Stimulated activated CD8-positive, alpha-beta memory T cell treated with anti-CD3 and anti-CD28 coated beads, Interleukin-15, amount 100 ng/mL, for 4 hours (primary cell): ENCODE measurements at regions not wholly inside any gene's neighbourhood (a gene's known extent, or its start where the extent isn't known, plus 50 kb on each side); places are given as distances from the start of the nearest gene placed in this dataset.

Experiments
- DNase-seq, 2 donors: peaks; one replicate each; pipeline ENCODE4 v3.0.0-alpha.2; 2020; ENCODE audit warnings: low read depth in 2 of 2

GRCh38 chr9:90022474-90022873, 417.7 kb downstream of the GADD45G start:
- DNase-seq: no peak

GRCh38 chr9:90023861-90024260, 419.0 kb downstream of the GADD45G start:
- no peak for DNase-seq

GRCh38 chr9:90024409-90024808, 419.6 kb downstream of the GADD45G start:
- no peak for DNase-seq

GRCh38 chr9:90024823-90025222, 420.0 kb downstream of the GADD45G start:
- DNase-seq: no peak

GRCh38 chr9:90025816-90026215, 421.0 kb downstream of the GADD45G start:
- no peak for DNase-seq

DNA sequence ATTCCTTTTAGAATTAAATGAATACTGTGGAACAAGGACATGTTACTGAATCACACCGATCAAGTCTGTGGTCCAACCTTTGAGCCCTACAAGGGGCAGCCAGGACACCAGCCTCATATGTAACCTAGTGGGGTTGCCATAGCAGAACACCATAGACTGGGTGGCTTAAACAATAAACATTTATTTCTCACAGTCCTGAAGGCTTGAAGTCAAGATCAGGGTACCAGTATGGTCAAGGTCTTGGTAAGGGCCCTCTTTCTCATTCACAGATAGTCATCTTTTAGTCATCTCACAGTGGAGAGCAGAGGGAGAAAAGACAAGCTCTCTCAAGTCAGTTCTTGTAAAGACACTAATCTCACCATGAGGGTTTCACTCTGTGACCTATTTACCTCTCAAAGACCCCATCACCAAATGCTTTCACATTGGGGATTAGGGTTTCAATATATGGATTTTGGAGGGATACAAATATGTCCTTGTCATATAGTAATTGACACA, 422.5 kb downstream of the GADD45G start:
- DNase-seq: no peak

- DNase-seq: no peak
Measured at GRCh38 chr9:90029386-90029785, 424.6 kb downstream of the GADD45G start.

DNA sequence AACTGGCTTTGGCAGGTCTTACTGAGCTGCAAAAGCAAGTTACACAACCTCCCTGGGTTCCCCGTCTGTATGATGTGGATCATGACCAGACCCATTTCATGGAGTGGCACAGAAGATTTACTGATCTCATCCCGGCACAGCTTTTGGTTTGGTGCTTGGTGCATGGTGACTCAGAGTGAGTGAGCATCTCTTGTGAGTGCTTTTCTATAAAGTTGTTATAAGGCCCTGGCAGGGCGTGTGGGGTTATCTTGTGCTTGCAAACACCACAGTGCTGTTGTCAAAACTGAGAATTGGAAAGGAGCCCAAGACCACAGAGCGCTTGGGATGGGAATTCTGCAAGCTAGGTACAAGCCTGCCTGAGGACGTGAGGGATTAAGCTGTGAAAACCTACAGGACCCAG, 425.2 kb downstream of the GADD45G start:
- DNase-seq: no peak

- DNase-seq: no peak
Measured at GRCh38 chr9:90032296-90033027, 427.6 kb downstream of the GADD45G start.

GRCh38 chr9:90033028-90033650, 428.3 kb downstream of the GADD45G start:
- DNase-seq: no peak

- no peak for DNase-seq
Measured at GRCh38 chr9:90034071-90034470, 429.3 kb downstream of the GADD45G start.

DNA sequence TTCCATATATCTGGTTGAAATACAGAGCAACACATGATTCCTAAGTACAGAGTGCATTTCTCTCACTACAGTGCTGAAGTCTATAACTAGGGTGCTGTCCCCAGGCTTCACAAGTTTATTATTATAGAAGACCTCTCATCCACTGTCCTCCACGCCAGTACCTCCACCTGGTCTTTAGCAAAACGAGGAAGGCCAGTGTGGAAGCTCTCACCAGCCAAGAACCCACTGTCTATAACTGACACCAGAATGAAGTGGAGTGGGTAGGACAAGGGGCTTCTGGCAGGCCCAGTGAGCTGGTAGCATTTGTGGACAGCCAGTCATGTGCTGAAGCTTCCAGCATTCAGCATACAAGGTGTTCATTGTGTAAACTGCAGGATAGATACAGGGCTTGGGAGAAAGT, 430.7 kb downstream of the GADD45G start:
- no peak for DNase-seq

GRCh38 chr9:90037146-90037797, 432.5 kb downstream of the GADD45G start:
- no peak for DNase-seq

DNA sequence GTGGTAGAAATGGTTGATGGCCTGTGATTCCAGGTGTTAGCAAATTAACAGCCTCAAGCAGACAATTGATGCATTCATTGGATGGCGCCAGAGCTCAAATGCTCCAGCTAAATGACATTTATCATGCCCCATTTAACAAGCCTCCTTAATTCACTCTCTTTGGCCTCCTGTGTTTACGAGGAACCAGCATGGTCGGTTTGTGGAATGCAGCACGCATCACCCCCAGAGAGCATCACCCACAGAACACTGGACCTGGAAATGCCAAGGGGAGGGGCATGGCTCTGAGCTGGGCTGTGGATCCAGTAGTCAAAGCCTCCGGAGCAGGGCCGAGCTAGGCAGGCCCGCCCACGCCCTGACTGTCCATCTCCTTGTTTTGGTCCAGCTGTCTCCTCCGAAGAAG, 434.0 kb downstream of the GADD45G start:
- no peak for DNase-seq

DNA sequence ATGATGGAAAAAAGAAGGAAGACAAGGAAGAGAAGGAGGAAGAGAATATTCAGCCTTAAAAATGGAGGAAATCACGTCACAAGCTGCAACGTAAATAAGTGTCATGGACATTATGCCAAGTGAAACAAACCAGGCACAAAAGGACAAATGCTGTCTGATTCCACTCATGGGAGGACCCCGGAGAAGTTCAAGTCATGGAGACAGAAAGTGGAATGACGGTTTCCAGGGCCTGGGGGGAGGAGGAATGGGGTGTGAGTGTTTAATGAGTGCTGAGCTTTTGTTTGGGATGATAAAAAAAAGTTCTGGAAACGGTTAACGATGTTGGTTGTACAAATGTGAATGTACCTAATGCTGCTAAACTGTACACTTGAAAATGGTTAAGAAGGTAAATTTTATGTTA, 439.5 kb downstream of the GADD45G start:
- no peak for DNase-seq

- DNase-seq: no peak
Measured at GRCh38 chr9:90044710-90045151, 439.9 kb downstream of the GADD45G start.

GRCh38 chr9:90046317-90046861, 441.6 kb downstream of the GADD45G start:
- DNase-seq: no peak

DNA sequence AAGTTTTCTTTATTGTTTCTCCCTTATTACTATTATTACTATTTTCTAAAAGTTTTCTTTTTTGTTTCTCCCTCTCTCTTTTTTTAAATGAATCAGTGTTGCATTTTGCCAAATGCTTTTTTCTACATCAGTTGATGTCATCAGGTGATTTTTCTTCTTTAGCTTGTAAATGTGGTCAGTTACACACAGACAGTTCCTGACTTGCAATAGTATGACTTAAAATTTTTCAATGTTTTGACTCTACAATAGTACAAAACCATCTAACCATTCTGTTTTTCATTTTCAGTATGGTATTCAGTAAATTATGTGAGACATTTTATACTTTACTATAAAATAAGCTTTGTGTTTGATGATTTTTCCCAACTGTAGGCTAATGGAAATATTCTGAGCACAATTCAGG, 443.0 kb downstream of the GADD45G start:
- no peak for DNase-seq

GRCh38 chr9:90052366-90052765, 447.6 kb downstream of the GADD45G start:
- DNase-seq: no peak

- no peak for DNase-seq
Measured at GRCh38 chr9:90053027-90053426, 448.2 kb downstream of the GADD45G start.

GRCh38 chr9:90054810-90055209, 450.0 kb downstream of the GADD45G start:
- no peak for DNase-seq

DNA sequence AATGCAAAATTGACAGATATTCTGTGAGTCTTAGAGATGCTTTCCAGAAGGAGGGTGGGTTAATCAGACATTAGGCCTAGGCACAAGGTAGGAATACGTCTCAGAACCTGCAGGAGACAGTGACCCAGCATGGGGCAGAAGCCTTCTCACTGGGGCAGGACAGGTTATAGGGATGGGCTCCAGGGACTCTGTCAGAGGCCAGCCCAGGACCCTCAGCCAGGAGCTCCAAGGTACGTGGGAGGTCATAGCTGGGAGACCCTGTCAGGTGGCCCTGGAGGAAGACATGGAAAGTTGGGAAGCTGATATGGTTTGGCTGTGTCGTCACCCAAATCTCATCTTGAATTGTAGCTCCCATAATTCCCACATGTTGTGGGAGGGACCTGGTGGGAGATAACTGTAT, 450.4 kb downstream of the GADD45G start:
- no peak for DNase-seq

- no peak for DNase-seq
Measured at GRCh38 chr9:90057361-90057760, 452.5 kb downstream of the GADD45G start.
